GM12874 (cell line): ENCODE measurements at regions not wholly inside any gene's neighbourhood (a gene's known extent, or its start where the extent isn't known, plus 50 kb on each side); places are given as distances from the start of the nearest gene placed in this dataset.
A peak's percentile ranks its signal among the peaks of the same experiment; 100 is the strongest.

Source experiments
- CTCF ChIP-seq: IDR thresholded peaks from 2 replicates; pipeline ENCODE4 v1.5.1; 2011; ENCODE audit warnings: low read depth, mild to moderate bottlenecking, control low read depth, low read length, moderate library complexity; ENCODE audit not compliant: insufficient read depth

- TF ChIP-seq CTCF = no peak
Measured at GRCh38 chr3:28907616-28908015, 373.3 kb upstream of the RBMS3 start.

- TF ChIP-seq CTCF = no peak
Measured at GRCh38 chr3:28912120-28912885, 368.6 kb upstream of the RBMS3 start.

DNA sequence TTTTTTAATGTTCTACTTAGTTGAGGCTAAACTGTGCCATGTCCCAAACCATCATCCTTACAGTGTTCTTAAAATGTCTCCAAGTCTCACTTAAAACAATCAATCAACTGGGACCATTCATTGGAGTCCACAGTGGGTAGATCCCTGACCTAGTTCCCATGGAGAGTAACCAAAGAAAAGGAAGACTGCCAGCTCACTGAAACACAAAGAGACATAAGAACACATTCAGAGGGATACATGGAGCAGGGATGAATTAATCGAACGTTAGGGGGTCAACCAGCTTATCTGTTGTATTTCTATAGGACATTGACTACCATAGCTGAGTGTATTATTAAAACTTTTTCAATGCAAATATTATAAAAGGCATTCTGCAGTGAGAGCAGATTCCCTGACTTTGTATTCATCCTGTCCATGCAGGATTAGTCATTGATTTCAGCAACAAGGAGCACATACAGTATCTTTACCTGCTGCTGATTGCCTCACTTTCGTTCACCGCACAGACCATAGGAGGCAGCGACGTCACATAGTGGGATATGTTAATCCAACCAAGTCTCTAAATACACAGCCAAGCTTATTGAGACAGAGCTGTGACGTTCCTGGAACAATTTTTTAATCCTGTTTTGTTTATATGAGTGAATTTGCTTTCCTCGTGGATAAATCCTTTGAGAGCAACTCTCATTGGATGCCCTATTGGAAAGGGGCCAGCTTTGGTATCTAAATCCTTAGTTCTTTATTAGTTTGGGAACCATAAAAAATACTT is 364.9 kb upstream of the RBMS3 start:
- peak; percentile 48; the same call in 1 of the 2 replicates for TF ChIP-seq CTCF

DNA sequence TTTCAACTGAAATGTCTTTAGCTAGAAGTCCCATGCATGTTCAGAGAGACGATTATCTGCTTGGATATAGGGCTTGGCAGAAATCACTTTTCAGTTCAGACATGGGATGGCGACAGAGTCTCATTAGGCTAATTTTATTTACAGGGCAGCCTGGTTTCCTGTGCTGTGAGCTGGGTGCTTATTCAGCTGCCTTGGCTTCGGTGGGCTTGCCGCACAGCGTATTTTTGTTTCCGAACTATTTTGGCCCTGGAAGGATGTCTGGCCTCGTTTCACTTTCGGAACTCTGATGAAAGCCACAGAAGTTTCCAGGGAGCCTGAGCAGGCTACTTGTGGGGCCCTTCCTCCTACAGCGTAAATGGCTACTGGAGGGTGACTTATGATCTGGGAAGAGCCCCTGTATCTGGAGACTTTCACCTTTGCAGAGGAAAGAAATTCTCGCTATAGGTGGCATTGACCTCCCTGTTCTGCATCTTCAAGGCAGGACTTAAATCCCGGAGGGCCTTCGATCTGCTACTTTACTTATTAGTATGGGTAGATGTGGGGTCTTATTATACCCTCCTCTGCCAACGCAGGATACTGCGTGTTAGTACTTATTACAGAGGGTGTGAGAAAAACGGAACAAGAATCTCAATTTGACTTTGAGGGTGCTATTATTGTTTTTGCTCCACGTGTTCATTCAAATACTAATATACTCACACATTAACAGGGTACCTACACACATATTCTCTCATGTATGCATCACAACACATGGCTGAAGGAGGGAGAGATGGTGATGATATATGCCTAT is 364.0 kb upstream of the RBMS3 start:
- peak; percentile 49 for TF ChIP-seq CTCF

GRCh38 chr3:28917895-28918475 is 362.9 kb upstream of the RBMS3 start:
- TF ChIP-seq CTCF = no peak

- no peak for TF ChIP-seq CTCF
Measured at GRCh38 chr3:28922376-28922775, 358.5 kb upstream of the RBMS3 start.

GRCh38 chr3:28923994-28924393 is 356.9 kb upstream of the RBMS3 start:
- TF ChIP-seq CTCF = no peak
